H1 (cell line): ENCODE measurements at regions not wholly inside any gene's neighbourhood (a gene's known extent, or its start where the extent isn't known, plus 50 kb on each side); places are given as distances from the start of the nearest gene placed in this dataset.

Experiments used
- CTCF ChIA-PET: fragments of 300-600 bp; sonication (Branson Sonifier 250); formaldehyde crosslinking; loops from one replicate; lab custom pipeline; 2021; ENCODE audit not compliant: partially characterized antibody; lab: Charles Lee
- POLR2A ChIA-PET: fragments of 300-600 bp; sonication (Branson Sonifier 250); formaldehyde crosslinking; loops from one replicate; lab custom pipeline; 2021; ENCODE audit warnings: inconsistent platforms; ENCODE audit not compliant: partially characterized antibody; lab: Charles Lee
- DNase-seq, 2 experiments: peaks; one replicate each; pipeline versions ENCODE4 v3.0.0 to v3.0.0-alpha.2; 2010 to 2022; ENCODE audit warnings: low spot score in 2 of 2, low read depth in 1 of 2, mixed read lengths in 1 of 2
- FAIRE-seq: peaks from 2 replicates; lab custom pipeline; 2011; peaks lifted over from hg19 to GRCh38; lab: Jason Lieb, UNC
- H2AFZ ChIP-seq: 2 replicates; pipeline ENCODE4 v1.8.1; 2012; ENCODE audit warnings: low read length, inconsistent platforms
- H2AK5ac ChIP-seq: 2 replicates; pipeline ENCODE4 v1.6.1; 2013; ENCODE audit warnings: low read depth, low read length
- H2BK120ac ChIP-seq: replicated peaks from 2 replicates; pipeline ENCODE3; 2013; ENCODE audit warnings: low read depth, low read length, inconsistent platforms
- H2BK12ac ChIP-seq: 2 replicates; pipeline ENCODE4 v1.6.1; 2013; ENCODE audit warnings: low read depth, low read length
- H2BK15ac ChIP-seq: 2 replicates; pipeline ENCODE4 v1.6.1; 2013; ENCODE audit warnings: low read length
- H2BK20ac ChIP-seq: 2 replicates; pipeline ENCODE4 v1.6.1; 2013; ENCODE audit warnings: low read length
- H2BK5ac ChIP-seq: 2 replicates; pipeline ENCODE4 v1.6.1; 2013; ENCODE audit warnings: low read depth, low read length
- H3K14ac ChIP-seq: 2 replicates; pipeline ENCODE4 v1.6.1; 2013; ENCODE audit warnings: inconsistent platforms; ENCODE audit not compliant: insufficient read length
- H3K18ac ChIP-seq: 2 replicates; pipeline ENCODE4 v1.6.1; 2013; ENCODE audit warnings: low read length; ENCODE audit errors: extremely low read depth
- H3K23ac ChIP-seq: 2 replicates; pipeline ENCODE4 v1.6.1; 2013; ENCODE audit warnings: inconsistent platforms; ENCODE audit not compliant: insufficient read length
- H3K23me2 ChIP-seq: 2 replicates; pipeline ENCODE4 v1.6.1; 2013; ENCODE audit warnings: low read depth, low read length
- H3K27ac ChIP-seq: 2 replicates; pipeline ENCODE4 v1.6.1; 2011; ENCODE audit warnings: low read depth, low read length, inconsistent platforms
- H3K27me3 ChIP-seq, 4 experiments: replicated peaks in 1 of 4; 1 replicate in 1 of 4; 2 replicates in 3 of 4; pipeline versions ENCODE4 v1.6.1 to v1.8.1; 2011 to 2013; ENCODE audit warnings: low read length in 3 of 4, mild to moderate bottlenecking in 3 of 4, inconsistent platforms in 2 of 4, mixed read lengths in 2 of 4, moderate library complexity in 1 of 4; ENCODE audit not compliant: control insufficient read depth in 3 of 4, insufficient read depth in 3 of 4; ENCODE audit errors: extremely low read depth in 1 of 4
- H3K36me3 ChIP-seq, 4 experiments: 2 replicates each; pipeline versions ENCODE4 v1.6.1 to v1.8.1; 2011 to 2013; ENCODE audit warnings: mild to moderate bottlenecking in 4 of 4, low read length in 3 of 4, moderate library complexity in 2 of 4, control low read depth in 1 of 4, inconsistent platforms in 1 of 4; ENCODE audit not compliant: insufficient read depth in 4 of 4, control insufficient read depth in 2 of 4
- H3K4ac ChIP-seq: replicated peaks from 2 replicates; pipeline ENCODE3; 2013; ENCODE audit warnings: low read length, low read depth, mixed read lengths, inconsistent platforms; ENCODE audit not compliant: insufficient read length
- H3K4me1 ChIP-seq, 4 experiments: replicated peaks in 1 of 4; 1 replicate in 1 of 4; 2 replicates in 3 of 4; pipeline versions ENCODE4 v1.6.1 to v1.8.1; 2011 to 2013; ENCODE audit warnings: low read length in 3 of 4, inconsistent platforms in 2 of 4, mixed read lengths in 1 of 4; ENCODE audit not compliant: insufficient read depth in 4 of 4, control insufficient read depth in 3 of 4
- H3K4me2 ChIP-seq, 2 experiments: 2 replicates each; pipeline versions ENCODE4 v1.6.1 to v1.8.1; 2011 to 2013; ENCODE audit warnings: low read depth in 2 of 2, low read length in 2 of 2, control low read depth in 1 of 2, inconsistent platforms in 1 of 2, mild to moderate bottlenecking in 1 of 2; ENCODE audit not compliant: insufficient read depth in 1 of 2
- H3K4me3 ChIP-seq, 4 experiments: fragments of 200-600, 300-600 bp in 1 of 4; sonication (generic), shearing (Covaris generic), sonication (Bioruptor Twin) in 1 of 4; 2 replicates each; pipeline versions ENCODE4 v1.5.1 to v1.8.1; 2011 to 2016; ENCODE audit warnings: low read length in 4 of 4, low read depth in 3 of 4, control low read depth in 2 of 4, inconsistent platforms in 2 of 4, mild to moderate bottlenecking in 2 of 4, mixed read lengths in 1 of 4, moderate library complexity in 1 of 4; ENCODE audit not compliant: insufficient read depth in 2 of 4; ENCODE audit errors: extremely low read depth in 1 of 4
- H3K56ac ChIP-seq: replicated peaks from 2 replicates; pipeline ENCODE3; 2013; ENCODE audit warnings: low read depth, mild to moderate bottlenecking, mixed read lengths, low read length, inconsistent platforms; ENCODE audit not compliant: insufficient read length
- H3K79me1 ChIP-seq: 2 replicates; pipeline ENCODE4 v1.6.1; 2013; ENCODE audit warnings: low read depth, low read length, control low read depth
- H3K79me2 ChIP-seq, 2 experiments: 2 replicates each; pipeline versions ENCODE4 v1.6.1 to v1.8.1; 2012 to 2013; ENCODE audit warnings: low read length in 2 of 2, mild to moderate bottlenecking in 2 of 2, inconsistent platforms in 1 of 2; ENCODE audit not compliant: insufficient read depth in 2 of 2, control insufficient read depth in 1 of 2
- H3K9ac ChIP-seq, 4 experiments: replicated peaks in 1 of 4; 1 replicate in 1 of 4; 2 replicates in 3 of 4; pipeline versions ENCODE4 v1.6.1 to v1.8.1; 2011 to 2013; ENCODE audit warnings: low read depth in 3 of 4, low read length in 3 of 4, control low read depth in 2 of 4, mild to moderate bottlenecking in 2 of 4, moderate library complexity in 2 of 4, inconsistent platforms in 1 of 4; ENCODE audit errors: extremely low read depth in 1 of 4
- H3K9me3 ChIP-seq, 2 experiments: 2 replicates each; pipeline versions ENCODE4 v1.6.1 to v1.8.1; 2012 to 2013; ENCODE audit warnings: mild to moderate bottlenecking in 2 of 2, moderate library complexity in 2 of 2, control low read depth in 1 of 2, inconsistent platforms in 1 of 2, low read depth in 1 of 2, low read length in 1 of 2, mixed read lengths in 1 of 2; ENCODE audit not compliant: insufficient read depth in 2 of 2
- H4K20me1 ChIP-seq, 2 experiments: replicated peaks in 1 of 2; 2 replicates each; pipeline versions ENCODE3 to v1.8.1; 2011 to 2013; ENCODE audit warnings: inconsistent platforms in 2 of 2, low read length in 2 of 2, mild to moderate bottlenecking in 1 of 2; ENCODE audit not compliant: insufficient read depth in 2 of 2, control insufficient read depth in 1 of 2
- H4K5ac ChIP-seq: 2 replicates; pipeline ENCODE4 v1.6.1; 2013; ENCODE audit warnings: low read length, low read depth, mixed read lengths, inconsistent platforms; ENCODE audit not compliant: insufficient read length
- H4K8ac ChIP-seq: 2 replicates; pipeline ENCODE4 v1.8.0; 2013; ENCODE audit warnings: mild to moderate bottlenecking, moderate library complexity, low read length, inconsistent platforms; ENCODE audit not compliant: insufficient read depth; ENCODE audit errors: extremely low read depth
- H4K91ac ChIP-seq: replicated peaks from 2 replicates; pipeline ENCODE3; 2013; ENCODE audit warnings: low read length, mixed read lengths, inconsistent platforms; ENCODE audit not compliant: insufficient read length
- BACH1 ChIP-seq: IDR thresholded peaks from 2 replicates; pipeline ENCODE4 v1.6.1; 2012; ENCODE audit warnings: low read length, improper control_type of control experiment
- CBX8 ChIP-seq: fragments of 300-800, 300-1000 bp; sonication (generic); IDR thresholded peaks from 2 replicates; pipeline ENCODE4 v1.7.1; 2016; ENCODE audit warnings: low read depth, low read length, borderline replicate concordance
- CTBP2 ChIP-seq: IDR thresholded peaks from 2 replicates; pipeline ENCODE4 v1.7.0; 2011; ENCODE audit warnings: borderline replicate concordance, mild to moderate bottlenecking, moderate library complexity, mixed read lengths, low read length; ENCODE audit not compliant: insufficient read depth, insufficient read length
- GABPA ChIP-seq: IDR thresholded peaks from 2 replicates; pipeline ENCODE4 v1.6.1; 2011; ENCODE audit warnings: mild to moderate bottlenecking, low read length, moderate library complexity, borderline replicate concordance; ENCODE audit not compliant: insufficient read depth
- HDAC6 ChIP-seq: IDR thresholded peaks from one replicate; pipeline ENCODE4 v1.7.1; 2012; ENCODE audit warnings: low read depth, mild to moderate bottlenecking, inconsistent platforms, low read length, moderate library complexity
- JUN ChIP-seq: IDR thresholded peaks from 2 replicates; pipeline ENCODE4 v1.6.1; 2011; ENCODE audit warnings: low read depth, mild to moderate bottlenecking, improper control_type of control experiment, low read length
- NANOG ChIP-seq: IDR thresholded peaks from 2 replicates; pipeline ENCODE4 v1.6.1; 2011; ENCODE audit warnings: low read length, low read depth, mild to moderate bottlenecking, inconsistent platforms; ENCODE audit not compliant: insufficient read depth, poor library complexity, severe bottlenecking
- POLR2A ChIP-seq, 2 experiments: IDR thresholded peaks; 1 replicate in 1 of 2; 2 replicates in 1 of 2; pipeline ENCODE4 v1.6.1; 2011; ENCODE audit warnings: low read depth in 2 of 2, low read length in 2 of 2, mild to moderate bottlenecking in 2 of 2; ENCODE audit errors: control extremely low read depth in 1 of 2
- POU5F1 ChIP-seq: IDR thresholded peaks from 2 replicates; pipeline ENCODE4 v1.6.1; 2011; ENCODE audit warnings: low read depth, mild to moderate bottlenecking, low read length, moderate library complexity
- RBBP5 ChIP-seq: IDR thresholded peaks from 2 replicates; pipeline ENCODE4 v1.7.1; 2012; ENCODE audit warnings: low read depth, mild to moderate bottlenecking, inconsistent platforms, low read length, moderate library complexity, borderline replicate concordance
- RXRA ChIP-seq: IDR thresholded peaks from 2 replicates; pipeline ENCODE4 v1.6.1; 2011; ENCODE audit warnings: low read depth, mild to moderate bottlenecking, low read length, moderate library complexity; ENCODE audit not compliant: insufficient read depth
- SAP30 ChIP-seq: fragments of 300-600 bp; sonication (generic); IDR thresholded peaks from 2 replicates; pipeline ENCODE4 v1.7.1; 2012; ENCODE audit warnings: low read length, moderate library complexity, mild to moderate bottlenecking, inconsistent platforms; ENCODE audit not compliant: insufficient read depth, insufficient replicate concordance
- SRF ChIP-seq: IDR thresholded peaks from 2 replicates; pipeline ENCODE4 v1.6.1; 2011; ENCODE audit warnings: mild to moderate bottlenecking, low read depth, low read length, moderate library complexity
- TAF1 ChIP-seq: IDR thresholded peaks from 2 replicates; pipeline ENCODE4 v1.6.1; 2011; ENCODE audit warnings: mild to moderate bottlenecking, low read depth, low read length
- YY1 ChIP-seq: IDR thresholded peaks from 2 replicates; pipeline ENCODE4 v1.6.1; 2011; ENCODE audit warnings: low read depth, mild to moderate bottlenecking, low read length
- TF ChIP-seq, protein P1 (sequence below): IDR thresholded peaks from 2 replicates; pipeline ENCODE4 v1.6.1; 2011; ENCODE audit warnings: low read depth, mild to moderate bottlenecking, low read length; ENCODE audit not compliant: insufficient read depth

DNA sequence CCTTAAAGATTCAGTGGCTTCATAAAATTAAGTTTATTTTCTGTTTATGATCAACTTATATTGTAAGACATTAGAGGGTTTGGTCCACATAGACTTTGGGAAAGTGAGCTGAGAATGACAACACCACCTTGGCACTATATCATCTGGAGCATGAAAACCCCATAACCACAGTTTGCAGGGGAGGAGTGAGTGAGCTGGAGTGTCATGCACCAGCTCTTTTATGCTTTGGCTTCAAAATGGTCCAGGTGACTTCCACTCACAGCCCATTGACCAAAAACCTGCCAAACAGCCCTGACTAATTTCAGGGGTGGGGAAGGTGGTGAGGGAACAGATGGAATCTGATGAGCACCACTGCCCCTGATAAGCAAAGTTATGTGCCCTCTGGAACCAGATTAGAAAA lies 295.8 kb downstream of the DMRTA1 start:
- Histone ChIP-seq H3K4ac (no peak overlapping the region), H3K4me1 (no peaks in the 10 kb centered on the region), H3K18ac (no peak overlapping the region), H3K9me3 (no peaks in the 10 kb centered on the region), H3K23me2 (no peaks in the 10 kb centered on the region), H3K36me3 (no peaks in the 10 kb centered on the region), H3K23ac (no peak overlapping the region), H2BK12ac (no peak overlapping the region), H4K91ac (no peak overlapping the region), H3K14ac (no peak overlapping the region), H3K9ac (no peak overlapping the region), H3K4me3 (no peak overlapping the region), H2AFZ (no peak overlapping the region), H2BK20ac (no peak overlapping the region), H3K27me3 (peaks cover 0 to 3% (median 0%) of the 10 kb centered on the region in 4 experiments; a peak in 1 of 7 replicates), H2BK120ac (no peak overlapping the region), H4K5ac (no peak overlapping the region), H4K8ac (no peak overlapping the region), H3K79me2 (no peaks in the 10 kb centered on the region), H3K27ac (no peak overlapping the region), H2AK5ac (no peak overlapping the region), H3K79me1 (no peaks in the 10 kb centered on the region), H2BK5ac (no peak overlapping the region), H3K4me2 (no peak overlapping the region), H2BK15ac (no peak overlapping the region), H4K20me1 (no peaks in the 10 kb centered on the region), H3K56ac (no peak overlapping the region)
- DNase-seq (no peak), FAIRE-seq (no peak)
- POLR2A ChIA-PET, result no interaction called here
- CTCF ChIA-PET, result no interaction called here
- TF ChIP-seq SRF, result no peak
- no peak for TF ChIP-seq CTBP2
- TF ChIP-seq SAP30, result no peak
- no peak for TF ChIP-seq RBBP5
- TF ChIP-seq TAF1, result no peak
- no peak for TF ChIP-seq JUN
- no peak for TF ChIP-seq GABPA
- no peak for TF ChIP-seq POU5F1
- TF ChIP-seq, protein P1, sequence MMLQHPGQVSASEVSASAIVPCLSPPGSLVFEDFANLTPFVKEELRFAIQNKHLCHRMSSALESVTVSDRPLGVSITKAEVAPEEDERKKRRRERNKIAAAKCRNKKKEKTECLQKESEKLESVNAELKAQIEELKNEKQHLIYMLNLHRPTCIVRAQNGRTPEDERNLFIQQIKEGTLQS, result no peak
- no peak for TF ChIP-seq HDAC6
- no peak for TF ChIP-seq NANOG
- no peak for TF ChIP-seq RXRA
- no peak for TF ChIP-seq POLR2A (IDR thresholded peaks at IDR 0.05; ENCODE audit: control extremely low read depth in 1 of 2, low read depth in 2 of 2, low read length in 2 of 2)
- TF ChIP-seq CBX8, result no peak
- TF ChIP-seq BACH1, result no peak
- TF ChIP-seq YY1, result no peak
